Glomerular visceral epithelial cell (primary cell): ENCODE measurements at regions not wholly inside any gene's neighbourhood (a gene's known extent, or its start where the extent isn't known, plus 50 kb on each side); places are given as distances from the start of the nearest gene placed in this dataset.

Source experiments
- DNase-seq: peaks from one replicate; pipeline ENCODE4 v3.0.0-alpha.2; 2016; ENCODE audit errors: extremely low spot score

DNA sequence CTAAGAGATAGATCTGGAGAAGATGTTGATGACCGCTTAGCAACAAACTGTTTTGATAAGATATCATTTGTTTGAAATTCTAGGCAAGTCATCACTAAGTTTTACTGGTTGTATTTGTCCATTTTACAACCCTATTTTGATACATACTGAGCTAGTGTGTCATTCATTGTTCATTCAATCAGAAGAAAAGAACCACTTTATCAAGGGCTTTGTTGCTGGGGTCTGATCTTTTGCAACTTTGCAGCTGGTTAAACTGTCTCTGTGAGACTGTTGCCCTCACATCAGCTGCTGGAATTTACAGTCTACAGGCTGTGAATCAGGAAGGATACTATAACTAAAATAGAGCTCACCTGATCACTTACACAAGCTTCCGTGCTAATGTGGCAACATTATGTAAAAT is 290.5 kb downstream of the RFC3 start:
- no peak for DNase-seq

DNA sequence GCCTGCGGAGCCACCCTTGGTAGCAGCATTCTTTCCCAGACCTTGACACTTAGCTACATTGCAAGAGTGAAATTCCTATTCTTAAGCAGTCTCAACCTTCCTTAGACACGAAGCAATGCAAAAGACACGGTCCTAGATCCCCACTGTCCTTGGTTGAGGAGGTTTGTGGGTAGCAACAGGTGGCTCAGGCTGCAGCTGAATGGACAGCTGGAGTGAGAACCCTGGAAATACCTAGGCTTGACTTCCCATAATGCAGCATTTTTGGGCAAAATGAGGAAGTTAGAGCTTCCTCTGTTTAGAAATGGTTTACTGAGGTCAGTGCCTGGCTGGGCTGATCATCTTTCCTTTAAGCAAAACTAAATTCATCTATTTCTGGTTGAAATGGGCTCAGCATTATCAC is 296.6 kb downstream of the RFC3 start:
- no peak for DNase-seq

DNA sequence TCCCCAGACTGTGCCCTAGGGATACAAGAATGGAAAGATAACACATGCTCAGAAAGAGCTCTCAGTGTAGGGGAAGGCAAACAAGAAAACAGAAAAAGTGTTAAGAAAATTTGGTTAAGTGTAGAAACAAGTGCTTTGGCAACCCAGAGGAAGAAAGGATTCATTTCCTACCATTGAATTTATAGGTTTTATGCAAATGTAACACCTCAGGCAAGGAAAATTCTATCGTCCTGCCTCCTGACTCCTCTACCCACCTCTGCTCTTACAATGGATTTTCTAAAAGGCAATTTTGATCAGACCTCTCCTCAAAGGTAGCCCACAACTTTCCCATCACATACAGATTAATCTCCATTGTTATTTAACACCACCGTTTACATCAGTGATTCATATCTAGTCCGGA is 298.7 kb downstream of the RFC3 start:
- DNase-seq = no peak

DNA sequence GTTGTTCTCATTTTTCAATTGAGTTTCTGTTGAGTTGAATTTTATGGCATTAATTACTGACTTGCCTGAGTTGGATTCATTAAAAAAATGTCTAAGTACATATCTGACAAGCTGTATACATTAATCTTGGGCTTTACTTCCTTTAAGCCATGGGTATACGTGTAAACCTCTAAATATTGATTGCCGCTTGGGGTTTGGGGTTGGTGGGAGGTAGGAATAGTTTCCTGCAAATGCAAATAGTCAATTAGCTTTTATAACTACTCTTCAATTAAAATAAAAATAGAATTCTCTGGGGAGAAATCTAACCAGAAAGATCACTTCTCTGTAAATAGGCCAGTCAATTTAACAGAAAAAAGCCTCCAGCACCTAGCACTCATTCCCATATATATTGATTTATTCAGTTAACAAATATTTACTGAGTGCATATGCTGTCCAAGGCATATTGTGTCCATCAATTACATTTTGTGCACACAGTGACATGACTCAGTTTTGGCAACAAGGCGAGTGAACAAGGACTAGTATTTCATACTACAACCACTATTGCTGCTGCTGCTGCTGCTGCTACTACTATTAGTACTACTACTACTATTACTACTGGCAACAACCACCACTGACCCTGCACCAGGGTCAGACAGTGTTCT is 306.8 kb downstream of the RFC3 start:
- DNase-seq = no peak

DNA sequence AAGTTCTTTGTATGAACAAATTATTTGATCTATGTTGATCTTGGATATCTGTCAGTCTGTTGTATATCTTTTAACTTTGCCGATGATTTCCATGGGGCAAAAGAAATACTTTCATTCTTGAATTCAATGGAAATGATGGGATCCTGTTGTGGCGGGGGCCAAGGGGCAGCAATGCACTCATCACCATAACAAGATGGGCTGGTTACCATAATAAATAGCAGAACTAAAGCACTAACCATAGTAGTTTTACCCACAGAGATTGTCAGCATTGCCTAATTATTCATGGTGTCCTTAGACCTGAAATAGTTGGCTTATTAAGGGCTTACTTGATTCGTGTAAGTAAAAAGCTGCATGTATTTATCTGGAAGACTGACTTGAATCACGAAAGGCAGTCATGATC is 309.6 kb downstream of the RFC3 start:
- DNase-seq = no peak

DNA sequence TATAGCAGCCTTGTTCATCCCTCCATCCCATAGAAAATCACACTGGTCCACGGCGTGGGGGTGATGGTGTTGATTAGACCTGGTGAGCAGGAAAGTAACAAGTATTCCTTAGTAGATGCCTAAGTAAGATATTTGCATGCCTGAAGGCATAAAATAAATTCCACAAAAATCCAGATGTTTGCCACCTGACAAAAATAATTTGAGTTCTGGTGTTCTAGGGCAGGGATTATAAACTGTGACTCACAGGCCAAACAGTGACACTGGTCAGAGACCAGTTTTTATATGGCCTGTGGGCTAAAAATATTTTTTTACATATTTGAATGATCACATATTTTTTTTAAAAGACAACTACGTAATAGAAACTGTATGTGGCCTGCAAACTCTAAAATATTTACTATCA is 310.7 kb downstream of the RFC3 start:
- DNase-seq = no peak

DNA sequence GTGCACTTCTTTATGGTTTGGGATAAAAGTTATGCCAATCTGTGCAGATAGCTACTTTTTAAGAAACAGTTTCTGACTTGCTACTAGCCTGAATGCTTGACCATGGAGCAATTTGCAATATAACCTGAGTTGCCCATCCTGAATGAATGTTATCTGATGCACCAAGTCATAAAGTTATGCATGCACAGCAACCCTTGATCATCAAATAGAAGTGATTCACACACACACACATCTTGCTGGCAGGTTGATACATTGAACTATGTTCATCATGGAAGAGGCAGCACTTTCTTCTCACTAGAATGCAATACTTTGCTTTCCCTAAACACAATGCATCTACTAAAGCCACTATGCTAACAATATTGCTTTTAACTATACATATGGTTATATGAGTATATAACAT is 311.5 kb downstream of the RFC3 start:
- no peak for DNase-seq

DNA sequence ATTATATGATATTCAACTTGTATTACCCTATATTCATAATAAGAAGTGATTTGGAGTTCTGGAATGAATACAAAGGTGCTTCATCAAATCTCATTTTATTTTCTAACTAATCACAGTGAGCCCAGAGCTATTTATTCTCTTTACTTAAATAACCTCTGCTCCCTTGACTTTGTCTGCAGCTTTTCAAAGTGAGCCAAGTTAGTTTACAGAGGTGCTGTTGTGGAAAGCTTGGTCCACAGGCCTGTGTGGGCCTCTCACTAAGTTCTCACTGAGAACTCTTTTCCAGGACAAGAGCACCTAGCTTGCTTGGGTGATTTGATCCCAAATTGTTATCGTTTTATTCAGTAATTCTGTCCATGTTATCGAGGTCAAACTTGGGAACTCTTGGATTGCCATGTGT is 319.3 kb downstream of the RFC3 start:
- DNase-seq = no peak

DNA sequence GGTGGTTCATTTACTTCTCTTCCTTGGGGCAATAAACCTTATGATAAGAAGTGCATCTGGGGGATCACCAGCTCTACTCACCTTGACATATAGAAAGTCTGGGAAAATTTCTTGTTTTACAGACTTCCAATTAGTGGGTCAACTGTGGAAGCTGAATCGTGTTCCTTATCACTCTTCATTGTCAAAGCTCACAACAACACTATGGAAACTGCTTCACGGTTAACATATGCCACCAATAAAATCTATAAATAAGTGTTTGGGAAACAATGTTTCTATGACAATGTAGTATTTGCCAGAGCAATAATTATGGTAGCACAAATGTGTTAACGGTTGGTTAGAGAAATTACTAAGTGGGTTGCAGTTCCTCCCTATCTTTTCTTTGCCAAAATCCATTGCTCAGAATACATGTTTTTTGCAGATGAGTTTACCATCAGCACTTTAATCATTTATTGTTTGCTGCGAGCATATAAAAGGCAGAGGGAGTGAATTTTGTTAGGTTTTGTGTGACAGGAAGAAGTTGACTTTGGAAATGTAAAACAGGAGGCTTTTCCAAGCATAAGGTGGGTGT is 321.8 kb downstream of the RFC3 start:
- DNase-seq = no peak

DNA sequence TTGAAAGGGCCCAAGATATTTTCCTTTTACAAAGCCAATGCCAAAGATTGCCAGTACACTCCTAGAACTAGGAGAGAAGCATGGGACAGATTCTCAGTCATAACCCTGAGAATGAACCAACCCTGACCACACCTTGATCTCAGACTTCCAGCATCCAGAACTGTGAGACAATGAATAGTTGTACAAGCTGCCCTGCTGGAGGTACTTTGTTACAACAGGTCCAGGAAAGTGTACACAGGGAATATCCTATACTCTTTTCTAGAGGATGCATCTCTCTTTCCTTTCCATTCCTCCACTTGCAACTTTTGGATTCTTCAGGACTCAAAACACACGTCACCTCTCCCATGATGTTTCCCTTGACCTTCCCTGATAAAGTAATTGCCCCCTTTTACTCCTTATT is 325.7 kb downstream of the RFC3 start:
- DNase-seq = no peak

DNA sequence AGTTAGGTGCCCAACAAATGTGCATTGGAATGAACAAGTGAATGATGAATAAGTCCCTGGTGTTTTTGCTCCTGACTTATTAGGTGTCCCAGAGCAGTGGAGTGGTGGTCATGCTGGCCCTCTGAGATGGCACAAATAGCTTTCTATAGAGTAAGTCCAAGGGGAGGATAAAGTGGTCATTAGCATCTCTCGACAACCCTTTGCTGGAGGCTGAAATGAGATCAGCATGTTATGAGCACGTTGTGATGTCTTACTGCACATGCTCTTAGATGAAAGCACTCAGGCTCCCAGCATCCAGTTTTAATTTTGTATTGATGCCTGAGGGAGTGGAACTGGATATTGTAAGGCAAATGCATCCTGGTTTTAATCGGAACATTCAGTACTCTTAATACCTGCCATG is 326.2 kb downstream of the RFC3 start:
- no peak for DNase-seq

DNA sequence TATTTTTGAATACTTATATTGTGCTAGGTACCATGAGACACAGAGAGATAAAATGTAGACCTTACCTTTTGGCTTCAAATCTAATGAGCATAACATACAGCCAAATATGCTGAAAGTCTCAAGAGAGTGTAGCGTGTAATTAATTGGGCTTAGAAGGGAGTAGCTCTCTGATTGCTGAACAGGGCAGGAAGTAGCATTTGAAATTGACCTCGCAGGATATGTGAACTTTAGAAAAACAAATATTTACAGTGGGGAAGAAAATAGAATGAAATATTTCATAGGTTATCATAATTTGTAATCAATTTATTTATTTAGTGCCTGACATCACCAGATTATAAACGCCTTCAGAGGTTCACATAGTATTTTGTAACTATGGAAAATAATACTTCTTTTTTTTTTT is 327.1 kb downstream of the RFC3 start:
- DNase-seq = no peak

DNA sequence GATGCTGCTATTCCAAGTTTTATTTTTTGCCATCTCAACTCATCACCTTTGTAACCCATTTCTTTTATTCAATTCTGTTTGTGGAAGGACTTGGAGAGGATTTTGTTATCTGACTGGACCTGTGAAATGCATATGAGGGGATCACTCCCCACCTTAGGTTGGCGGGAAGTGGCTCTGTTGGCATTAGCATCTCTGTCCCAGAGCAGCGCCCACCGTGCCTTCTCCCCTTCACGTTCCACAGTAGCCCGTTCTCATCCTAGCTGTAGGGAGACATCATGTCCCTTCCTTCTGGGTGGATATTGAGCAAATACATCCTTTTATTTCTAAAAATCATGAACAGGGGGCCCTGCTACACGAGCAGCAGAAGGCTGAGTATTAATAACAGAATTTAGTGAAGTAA is 330.4 kb downstream of the RFC3 start:
- no peak for DNase-seq

DNA sequence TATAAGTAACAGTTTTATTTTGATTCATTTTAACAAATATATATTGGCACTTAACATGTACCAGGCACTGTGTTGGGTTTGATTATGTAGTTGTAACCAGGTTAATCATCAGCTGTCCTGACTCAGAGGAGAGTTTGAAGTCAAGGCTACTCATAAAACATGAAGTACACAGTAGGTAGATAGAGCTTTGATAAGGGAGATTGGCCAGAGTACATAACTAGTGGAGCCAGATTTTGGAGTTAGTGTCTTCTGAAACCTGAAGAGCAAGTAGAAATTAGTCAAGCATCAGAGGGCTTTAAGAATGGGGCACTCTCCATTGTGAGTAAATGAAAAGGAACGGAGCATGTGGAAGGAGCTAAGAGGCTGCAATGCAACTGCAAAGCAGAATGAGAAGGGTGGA is 333.9 kb downstream of the RFC3 start:
- DNase-seq = no peak

DNA sequence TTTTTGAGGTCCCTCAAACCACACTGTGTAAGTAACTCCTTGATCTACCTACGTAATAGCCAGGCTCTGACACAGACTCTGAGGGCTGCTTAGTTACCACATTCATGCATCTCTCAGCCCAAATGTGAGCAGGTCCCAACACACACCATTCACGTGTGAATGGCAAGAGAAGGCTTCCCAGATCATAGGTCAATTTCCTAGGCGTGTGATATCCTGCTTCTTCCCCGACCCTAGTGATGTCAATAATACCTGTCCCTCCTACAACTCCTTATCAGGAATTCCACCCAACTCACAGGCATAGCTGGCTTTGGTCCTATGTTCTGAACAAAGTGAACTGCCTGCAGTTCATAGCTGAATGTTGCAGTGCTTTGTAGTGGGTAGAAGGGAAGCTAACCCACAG is 334.5 kb downstream of the RFC3 start:
- DNase-seq = no peak

DNA sequence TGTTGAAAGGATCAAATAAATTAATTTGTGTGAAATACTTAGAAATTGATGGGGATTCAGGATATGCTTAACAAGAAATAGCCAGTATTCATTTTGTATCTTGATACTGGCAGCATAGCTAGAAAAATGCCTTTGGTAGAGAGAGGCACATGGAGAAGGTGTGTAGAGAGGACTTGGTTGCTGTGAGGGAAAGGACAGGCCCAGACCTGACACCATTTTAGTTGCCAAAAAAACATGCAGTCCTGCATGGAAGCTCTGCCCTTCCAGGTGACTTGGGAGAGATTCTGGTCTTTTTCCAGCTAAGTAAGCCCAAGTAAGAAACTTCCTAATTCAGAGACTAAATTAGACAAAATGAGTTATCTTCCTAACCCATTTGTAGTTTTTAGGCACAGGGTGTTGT is 335.0 kb downstream of the RFC3 start:
- DNase-seq = no peak

DNA sequence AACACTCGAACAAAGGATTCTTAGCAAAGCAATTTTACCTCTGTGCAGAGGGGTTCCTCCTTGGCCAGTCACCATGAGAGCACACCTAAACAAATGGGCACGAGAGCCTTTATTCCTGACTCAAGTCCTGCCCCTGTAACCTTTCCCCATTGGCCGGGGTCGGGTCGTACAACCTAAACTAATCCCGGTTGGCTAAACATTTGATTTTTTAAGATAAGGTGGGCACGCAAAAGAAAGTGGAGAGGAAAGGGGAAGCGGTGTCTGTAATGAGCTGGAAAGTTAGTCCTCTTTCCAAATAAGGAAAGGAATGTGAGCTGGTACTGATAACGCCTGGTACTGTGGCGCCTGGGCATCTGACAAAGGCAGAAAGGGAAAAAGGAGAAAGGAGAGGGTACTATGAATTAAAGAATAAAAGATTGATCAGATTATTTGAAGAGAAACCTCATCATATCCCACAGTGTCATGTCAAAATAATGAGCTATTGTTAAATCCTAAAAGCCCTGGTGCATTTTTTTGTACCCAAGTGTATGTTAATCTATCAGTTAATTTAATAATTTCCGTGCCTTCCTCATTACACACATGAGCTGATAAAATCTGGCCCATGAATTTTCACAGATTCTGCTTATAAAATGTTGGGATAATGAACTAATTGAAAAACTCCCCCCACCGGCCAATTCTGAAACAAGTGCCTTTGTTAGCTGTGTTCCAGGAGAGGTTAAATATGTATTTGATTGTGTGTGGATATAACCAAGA is 335.7 kb downstream of the RFC3 start:
- no peak for DNase-seq

DNA sequence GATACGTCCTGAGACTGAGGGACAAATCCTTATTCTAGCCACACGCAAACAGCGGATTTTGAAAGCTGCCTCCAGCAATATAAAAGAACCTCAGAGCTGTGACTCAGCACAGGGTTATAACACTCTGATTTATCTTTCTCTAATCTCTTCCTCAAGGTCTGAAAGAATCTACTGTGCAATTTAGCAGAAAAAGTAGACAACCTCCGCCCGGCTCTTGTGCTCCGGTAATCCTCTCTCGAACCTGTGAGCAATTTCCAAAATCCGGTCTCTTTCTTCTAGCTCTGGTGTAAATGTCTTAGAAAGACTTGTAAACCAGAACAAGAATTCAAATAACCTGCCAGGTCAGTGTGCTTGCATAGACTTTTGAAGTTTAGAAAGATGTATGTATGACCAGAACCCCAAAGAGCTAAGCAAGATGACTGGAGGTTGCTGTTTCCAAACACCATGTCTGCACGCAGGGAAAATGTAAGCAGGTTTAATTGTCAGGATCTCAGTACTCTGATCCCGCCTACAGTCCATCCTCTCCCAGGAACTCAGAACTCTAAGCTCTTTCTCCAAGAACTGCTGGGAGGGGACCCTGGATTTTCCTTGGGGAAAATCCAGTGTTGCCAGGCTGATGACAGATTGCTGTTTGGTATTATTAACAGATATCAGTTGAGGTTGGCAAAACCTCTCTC is 338.1 kb downstream of the RFC3 start:
- peak; percentile 37 for DNase-seq

DNA sequence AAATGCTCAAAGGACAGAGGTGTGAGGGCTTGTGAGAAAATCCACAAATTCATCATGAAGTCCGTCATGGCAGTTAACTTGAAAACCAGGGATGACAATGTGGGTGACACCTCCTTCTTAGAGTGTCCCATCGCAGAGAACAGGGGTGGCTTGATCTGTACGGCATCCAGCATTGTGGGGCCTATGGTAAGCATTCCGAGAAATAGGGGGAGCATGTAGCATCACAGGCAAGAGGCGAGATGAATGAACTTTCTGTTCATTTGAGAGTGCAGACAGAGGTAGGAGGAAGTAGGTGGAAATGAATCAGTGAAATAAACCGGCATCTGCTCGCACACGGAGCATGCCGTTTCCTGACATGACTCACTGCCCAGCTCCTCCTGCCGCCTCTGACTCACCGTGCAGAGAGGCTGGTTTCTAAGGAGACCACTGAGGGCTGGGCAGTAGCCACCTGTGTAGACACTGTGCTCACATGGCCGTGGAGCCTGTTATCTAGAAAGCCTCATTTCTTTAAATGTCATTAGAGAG is 339.0 kb downstream of the RFC3 start:
- DNase-seq = peak; percentile 93

DNA sequence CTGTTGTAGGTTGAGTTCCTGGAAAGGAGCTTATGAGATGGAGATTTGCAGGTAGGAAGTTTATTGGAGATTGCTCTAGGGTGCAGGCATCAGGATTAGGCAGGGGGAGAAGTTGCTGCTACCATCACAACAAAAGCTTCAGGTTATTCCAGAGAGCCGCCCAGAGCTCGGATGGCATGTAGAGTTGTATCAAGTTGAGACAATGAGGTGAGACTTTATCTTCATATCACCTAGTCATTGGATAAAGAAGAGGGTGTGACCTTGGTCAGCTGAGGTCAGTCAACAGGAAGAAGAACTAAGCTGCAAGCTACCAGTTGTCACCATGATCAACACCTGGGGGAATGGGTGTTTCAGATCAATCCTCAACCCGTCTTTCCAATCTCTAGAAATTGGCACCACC is 342.0 kb downstream of the RFC3 start:
- no peak for DNase-seq

DNA sequence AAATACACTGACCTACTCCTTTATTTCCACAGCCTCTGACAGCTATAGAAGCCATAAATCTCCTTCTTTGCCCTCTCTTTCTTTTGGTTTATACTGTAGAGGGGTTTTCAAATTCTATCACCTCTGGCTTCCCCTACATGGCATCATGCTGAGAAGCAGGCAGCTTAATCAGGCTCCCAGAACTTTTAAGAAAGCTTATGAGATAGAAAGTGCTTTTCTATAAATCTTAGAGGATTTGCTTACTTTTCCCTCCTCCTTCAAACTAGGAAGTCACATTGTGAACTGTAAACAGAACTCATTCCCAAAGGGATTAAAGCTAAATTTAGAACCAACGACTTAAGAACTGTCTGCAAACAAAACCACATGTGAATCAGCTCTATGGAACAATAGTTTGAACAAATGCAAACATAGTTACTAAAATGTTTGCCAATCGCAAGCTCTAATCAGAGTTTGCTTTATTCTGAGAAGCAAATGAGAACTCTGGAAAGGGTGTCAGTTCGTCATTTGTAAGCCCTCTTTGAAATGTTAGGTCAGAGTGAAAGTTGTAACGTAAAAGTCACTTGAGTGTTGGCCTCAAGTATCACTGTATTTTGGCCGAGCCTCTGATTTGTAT is 344.1 kb downstream of the RFC3 start:
- DNase-seq = no peak

DNA sequence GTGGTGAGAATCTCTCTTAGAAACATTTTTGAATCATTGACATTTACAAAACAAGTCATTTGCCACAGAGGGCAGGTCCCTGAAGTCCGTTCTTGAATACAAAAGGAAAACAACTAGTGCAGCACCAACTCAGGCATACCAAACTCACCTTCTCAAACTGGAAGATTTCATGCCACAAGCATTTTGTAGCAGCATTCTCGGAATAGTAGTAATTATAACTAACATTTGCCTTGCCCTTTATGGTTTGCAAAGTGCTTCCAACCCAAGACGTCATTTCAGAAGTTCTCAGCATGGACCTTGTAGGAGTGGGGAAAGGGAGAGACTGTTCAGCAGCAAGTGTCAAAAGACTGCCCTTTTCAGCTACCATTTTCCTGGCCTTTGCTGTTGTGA is 344.6 kb downstream of the RFC3 start:
- no peak for DNase-seq
